ENCODE measurements at regions not wholly inside any gene's neighbourhood (a gene's known extent, or its start where the extent isn't known, plus 50 kb on each side); places are given as distances from the start of the nearest gene placed in this dataset.

DNA sequence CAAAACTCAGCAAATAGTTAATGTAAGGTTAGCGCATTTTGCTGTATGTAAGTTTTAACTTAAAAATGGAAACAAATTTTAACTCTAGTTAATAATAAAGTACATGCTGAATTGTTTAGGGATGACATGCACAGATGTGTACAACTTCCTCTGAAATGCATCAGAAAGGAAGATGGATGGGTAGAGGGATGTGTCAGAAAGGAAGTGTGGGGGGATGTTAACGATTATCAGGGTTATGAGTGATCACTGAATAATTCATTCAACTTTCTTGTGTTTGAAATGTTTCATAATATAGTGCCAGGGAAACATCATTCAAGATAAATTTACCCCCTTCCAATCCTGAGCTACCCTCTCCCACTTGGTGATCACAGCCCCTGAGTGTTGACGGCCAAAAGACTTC, 87.6 kb downstream of the FOXA2 start:
- TF ChIP-seq EZH2 (IDR thresholded peaks at IDR 0.05; ENCODE audit: low read length) (no peak), CTCF (optimal IDR thresholded peaks at IDR 0.05 in 1 of 3, IDR thresholded peaks at IDR 0.05 in 1 of 3, conservative IDR thresholded peaks at IDR 0.05 in 1 of 3; ENCODE audit: extremely low read depth in 1 of 3, insufficient read depth in 2 of 3, low read length in 3 of 3) (no peak)
